Neural progenitor cell (in vitro differentiated cells): ENCODE measurements at regions not wholly inside any gene's neighbourhood (a gene's known extent, or its start where the extent isn't known, plus 50 kb on each side); places are given as distances from the start of the nearest gene placed in this dataset.
A peak's percentile ranks its signal among the peaks of the same experiment; 100 is the strongest.

Experiments
- DNase-seq: peaks from one replicate; pipeline ENCODE4 v3.0.0-alpha.2; 2016; ENCODE audit warnings: low spot score
- H2AFZ ChIP-seq: fragments of 200-600 bp; sonication (generic); replicated peaks from 2 replicates; pipeline ENCODE4 v1.6.1; 2016; ENCODE audit warnings: antibody characterized with exemption
- H3F3A ChIP-seq: fragments of 200-600 bp; sonication (generic); 2 replicates; pipeline ENCODE4 v1.6.1; 2016; ENCODE audit warnings: antibody characterized with exemption, low read depth
- H3K27ac ChIP-seq: fragments of 200-600 bp; sonication (generic); 2 replicates; pipeline ENCODE4 v1.5.1; 2016; ENCODE audit warnings: mild to moderate bottlenecking
- H3K27me3 ChIP-seq: fragments of 200-600 bp; sonication (generic); 2 replicates; pipeline ENCODE4 v1.6.1; 2016; ENCODE audit warnings: mild to moderate bottlenecking, moderate library complexity
- H3K36me3 ChIP-seq: fragments of 200-600 bp; sonication (generic); 2 replicates; pipeline ENCODE4 v1.5.1; 2016
- H3K4me1 ChIP-seq: fragments of 200-600 bp; sonication (generic); 2 replicates; pipeline ENCODE4 v1.6.1; 2016; ENCODE audit warnings: mixed run types
- H3K4me2 ChIP-seq: fragments of 200-600 bp; sonication (generic); 2 replicates; pipeline ENCODE4 v1.6.1; 2016
- H3K4me3 ChIP-seq: fragments of 200-600 bp; sonication (generic); 2 replicates; pipeline ENCODE4 v1.5.1; 2016
- H3K79me2 ChIP-seq: fragments of 200-600 bp; sonication (generic); 2 replicates; pipeline ENCODE4 v1.6.1; 2016; ENCODE audit warnings: low read depth
- H3K9ac ChIP-seq: fragments of 200-600 bp; sonication (generic); 2 replicates; pipeline ENCODE4 v1.6.1; 2016
- H3K9me3 ChIP-seq: fragments of 200-600 bp; sonication (generic); 2 replicates; pipeline ENCODE4 v1.5.1; 2016; ENCODE audit warnings: low read depth
- H4K20me1 ChIP-seq: fragments of 200-600 bp; sonication (generic); 2 replicates; pipeline ENCODE4 v1.6.1; 2016; ENCODE audit warnings: low read depth
- H3K27ac Mint-ChIP-seq: 3 replicates; pipeline ENCODE4 v1.8.0; 2021; ENCODE audit warnings: mixed read lengths
- H3K27me3 Mint-ChIP-seq: 2 replicates; pipeline ENCODE4 v1.8.0; 2022; ENCODE audit warnings: low read depth, mild to moderate bottlenecking, inconsistent platforms, moderate library complexity, mixed read lengths; ENCODE audit not compliant: insufficient read depth
- H3K36me3 Mint-ChIP-seq: 3 replicates; pipeline ENCODE4 v1.8.0; 2021; ENCODE audit warnings: mixed read lengths
- H3K4me1 Mint-ChIP-seq: 3 replicates; pipeline ENCODE4 v1.8.0; 2021; ENCODE audit warnings: mixed read lengths
- H3K4me3 Mint-ChIP-seq: 3 replicates; pipeline ENCODE4 v1.8.0; 2021; ENCODE audit warnings: mild to moderate bottlenecking, moderate library complexity, mixed read lengths
- H3K9me3 Mint-ChIP-seq: 3 replicates; pipeline ENCODE4 v1.8.0; 2020; ENCODE audit warnings: mixed read lengths
- CTCF ChIP-seq: fragments of 200-600 bp; sonication (generic); IDR thresholded peaks from 2 replicates; pipeline ENCODE4 v1.5.1; 2017; ENCODE audit warnings: antibody characterized with exemption, mild to moderate bottlenecking
- EZH2 ChIP-seq: fragments of 200-600 bp; sonication (generic); IDR thresholded peaks from 2 replicates; pipeline ENCODE4 v1.6.1; 2017; ENCODE audit warnings: antibody characterized with exemption, mild to moderate bottlenecking, moderate library complexity
- EZH2phosphoT487 ChIP-seq: fragments of 200-600 bp; sonication (generic); IDR thresholded peaks from 2 replicates; pipeline ENCODE4 v1.6.1; 2017; ENCODE audit warnings: antibody characterized with exemption

GRCh38 chrX:69297506-69297905 is 132.3 kb upstream of the PJA1 start:
- Mint-ChIP-seq H3K4me3 (no peak overlapping the region), H3K27ac (no peak overlapping the region), H3K27me3 (peaks cover 13% of the 10 kb centered on the region), H3K9me3 (peaks cover 7% of the 10 kb centered on the region), H3K4me1 (peaks cover 5% of the 10 kb centered on the region), H3K36me3 (no peaks in the 10 kb centered on the region)
- no peaks in the 10 kb centered on the region for H3K36me3 ChIP-seq
- TF ChIP-seq CTCF (no peak), EZH2phosphoT487 (no peak), EZH2 (no peak)
- peak; percentile 55 for DNase-seq
- H3K9ac ChIP-seq, result no peak overlapping the region
- no peaks in the 10 kb centered on the region for H3K79me2 ChIP-seq
- H3K27me3 ChIP-seq, result no peaks in the 10 kb centered on the region
- H2AFZ ChIP-seq, result no peak overlapping the region
- H3K4me2 ChIP-seq, result no peak overlapping the region
- H3K4me1 ChIP-seq, result no peaks in the 10 kb centered on the region
- H4K20me1 ChIP-seq, result no peaks in the 10 kb centered on the region
- no peaks in the 10 kb centered on the region for H3F3A ChIP-seq
- H3K4me3 ChIP-seq, result no peak overlapping the region
- H3K9me3 ChIP-seq, result no peaks in the 10 kb centered on the region
- no peak overlapping the region for H3K27ac ChIP-seq

- Histone ChIP-seq H3K36me3 (no peaks in the 10 kb centered on the region), H3K9me3 (no peaks in the 10 kb centered on the region), H3K27ac (no peak overlapping the region), H2AFZ (no peak overlapping the region), H3K9ac (no peak overlapping the region), H3K4me3 (no peak overlapping the region), H3K4me2 (no peak overlapping the region), H4K20me1 (no peaks in the 10 kb centered on the region), H3K4me1 (no peaks in the 10 kb centered on the region), H3F3A (no peaks in the 10 kb centered on the region), H3K27me3 (no peaks in the 10 kb centered on the region), H3K79me2 (no peaks in the 10 kb centered on the region)
- TF ChIP-seq EZH2phosphoT487 (no peak), EZH2 (no peak), CTCF (no peak)
- no peak for DNase-seq
- Mint-ChIP-seq H3K9me3 (peaks cover 4% of the 10 kb centered on the region), H3K4me3 (no peak overlapping the region), H3K27me3 (peaks cover 13% of the 10 kb centered on the region), H3K36me3 (no peaks in the 10 kb centered on the region), H3K27ac (no peak overlapping the region), H3K4me1 (peaks cover 9% of the 10 kb centered on the region)
Measured at GRCh38 chrX:69293776-69294601, 128.7 kb upstream of the PJA1 start.

GRCh38 chrX:69291116-69291515 is 125.9 kb upstream of the PJA1 start:
- Histone ChIP-seq H3K4me3 (no peak overlapping the region), H3K9me3 (no peaks in the 10 kb centered on the region), H3K4me1 (no peaks in the 10 kb centered on the region), H3K4me2 (no peak overlapping the region), H3F3A (no peaks in the 10 kb centered on the region), H3K36me3 (no peaks in the 10 kb centered on the region), H3K79me2 (no peaks in the 10 kb centered on the region), H4K20me1 (no peaks in the 10 kb centered on the region), H2AFZ (no peak overlapping the region), H3K27ac (no peak overlapping the region), H3K27me3 (no peaks in the 10 kb centered on the region), H3K9ac (no peak overlapping the region)
- TF ChIP-seq CTCF, result no peak
- no peak for TF ChIP-seq EZH2
- no peak for TF ChIP-seq EZH2phosphoT487
- peaks cover 21% of the 10 kb centered on the region for H3K4me1 Mint-ChIP-seq
- no peaks in the 10 kb centered on the region for H3K36me3 Mint-ChIP-seq
- no peak overlapping the region for H3K27ac Mint-ChIP-seq
- no peak overlapping the region for H3K4me3 Mint-ChIP-seq
- no peak for DNase-seq
- H3K27me3 Mint-ChIP-seq, result peaks cover 12% of the 10 kb centered on the region
- H3K9me3 Mint-ChIP-seq, result peaks cover 4% of the 10 kb centered on the region
